Activated CD4-positive, alpha-beta T cell treated with anti-CD3 and anti-CD28 coated beads, Interleukin-2, amount 50 U/mL, for 48 hours (primary cell): ENCODE measurements at regions not wholly inside any gene's neighbourhood (a gene's known extent, or its start where the extent isn't known, plus 50 kb on each side); places are given as distances from the start of the nearest gene placed in this dataset.
"Not testable (repeated sequence)": the region's sequence is repeated elsewhere in the genome, so short reads cannot be mapped to it uniquely, and the experiment has no call there.

Experiments used
- DNase-seq, 2 experiments: peaks; one replicate each; pipeline ENCODE4 v3.0.0-alpha.2; 2020

GRCh38 chr6:145263778-145264211, 471.5 kb downstream of the EPM2A start:
- no peak for DNase-seq

DNA sequence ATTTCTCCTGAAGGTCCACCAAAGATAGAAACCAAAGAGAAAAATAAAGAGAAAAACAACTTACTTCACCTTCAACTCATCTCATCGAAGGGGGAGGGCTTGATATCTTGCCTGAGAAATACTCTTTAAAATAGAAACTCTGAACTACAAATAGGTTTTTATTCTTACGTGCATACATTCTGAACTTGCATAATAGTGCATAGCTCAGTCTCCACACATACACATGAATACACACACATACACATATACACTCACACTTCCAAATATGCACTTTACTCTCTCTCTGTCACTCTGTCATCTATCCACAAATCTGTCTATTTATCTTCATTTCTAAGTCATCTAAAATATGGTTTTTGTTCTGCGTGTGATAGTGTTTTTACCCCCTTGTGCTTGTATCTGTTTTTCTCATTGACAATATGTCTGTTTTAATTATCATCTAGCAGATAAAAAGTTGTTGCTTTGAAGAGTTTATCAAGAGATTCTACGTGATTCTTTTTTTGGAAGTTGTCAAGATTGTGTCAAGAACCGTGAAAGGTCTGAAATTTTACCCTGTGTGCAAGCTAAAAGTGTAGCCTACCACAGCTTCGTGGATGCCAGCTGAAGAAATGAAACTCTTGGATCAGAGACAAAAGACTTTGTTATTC, 468.8 kb downstream of the EPM2A start:
- DNase-seq, result no peak

DNA sequence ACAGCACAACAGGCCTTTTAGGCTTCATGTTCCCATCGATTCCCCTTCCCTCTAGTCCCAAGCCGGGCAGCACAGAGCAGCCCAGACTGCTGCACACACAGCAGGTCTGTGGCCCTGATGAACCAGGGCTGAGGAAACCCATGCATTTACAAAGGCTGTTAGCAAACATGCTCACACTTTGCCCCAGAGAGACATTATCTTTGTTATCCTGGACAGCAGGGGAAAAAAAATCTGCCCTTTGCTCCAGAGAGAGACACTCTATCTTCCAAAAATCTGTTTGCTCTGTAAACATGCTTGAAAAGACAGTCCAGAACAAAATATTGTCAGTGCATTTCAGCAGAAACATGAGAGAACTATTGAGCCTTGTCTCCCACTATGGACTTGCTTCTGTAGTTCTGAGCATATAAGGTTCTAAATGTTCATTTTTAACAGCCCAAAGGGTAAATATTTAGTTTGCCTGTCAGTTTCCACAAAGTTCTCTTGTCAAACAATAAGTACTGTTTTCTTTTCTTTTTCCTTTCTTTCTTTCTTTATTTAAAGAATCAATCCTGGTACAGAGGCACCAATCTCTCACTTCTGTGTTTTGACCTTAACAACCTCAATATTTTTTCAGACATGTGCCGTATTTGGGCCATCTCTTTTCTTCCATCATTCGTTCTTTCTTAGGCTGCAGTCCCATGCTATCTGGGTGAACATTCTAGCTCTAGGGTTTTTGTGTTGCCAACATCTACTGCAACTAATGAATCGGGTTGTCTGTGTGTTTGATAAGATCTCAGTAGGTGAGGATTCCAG, 468.0 kb downstream of the EPM2A start:
- DNase-seq, result no peak

GRCh38 chr6:145270464-145270863, 464.9 kb downstream of the EPM2A start:
- no peak for DNase-seq

GRCh38 chr6:145271040-145271439, 464.3 kb downstream of the EPM2A start:
- no peak for DNase-seq

- no peak for DNase-seq
Observed at GRCh38 chr6:145271577-145271976, 463.7 kb downstream of the EPM2A start.

GRCh38 chr6:145272246-145272645, 463.1 kb downstream of the EPM2A start:
- DNase-seq, result no peak

- no peak for DNase-seq
Observed at GRCh38 chr6:145273136-145273535, 462.2 kb downstream of the EPM2A start.

- DNase-seq, result no peak
Observed at GRCh38 chr6:145274083-145274482, 461.2 kb downstream of the EPM2A start.

GRCh38 chr6:145275019-145275418, 460.3 kb downstream of the EPM2A start:
- DNase-seq, result no peak

GRCh38 chr6:145275787-145276186, 459.5 kb downstream of the EPM2A start:
- no peak for DNase-seq

GRCh38 chr6:145276756-145277155, 458.6 kb downstream of the EPM2A start:
- DNase-seq, result no peak

GRCh38 chr6:145277358-145278086, 457.8 kb downstream of the EPM2A start:
- DNase-seq, result no peak

DNA sequence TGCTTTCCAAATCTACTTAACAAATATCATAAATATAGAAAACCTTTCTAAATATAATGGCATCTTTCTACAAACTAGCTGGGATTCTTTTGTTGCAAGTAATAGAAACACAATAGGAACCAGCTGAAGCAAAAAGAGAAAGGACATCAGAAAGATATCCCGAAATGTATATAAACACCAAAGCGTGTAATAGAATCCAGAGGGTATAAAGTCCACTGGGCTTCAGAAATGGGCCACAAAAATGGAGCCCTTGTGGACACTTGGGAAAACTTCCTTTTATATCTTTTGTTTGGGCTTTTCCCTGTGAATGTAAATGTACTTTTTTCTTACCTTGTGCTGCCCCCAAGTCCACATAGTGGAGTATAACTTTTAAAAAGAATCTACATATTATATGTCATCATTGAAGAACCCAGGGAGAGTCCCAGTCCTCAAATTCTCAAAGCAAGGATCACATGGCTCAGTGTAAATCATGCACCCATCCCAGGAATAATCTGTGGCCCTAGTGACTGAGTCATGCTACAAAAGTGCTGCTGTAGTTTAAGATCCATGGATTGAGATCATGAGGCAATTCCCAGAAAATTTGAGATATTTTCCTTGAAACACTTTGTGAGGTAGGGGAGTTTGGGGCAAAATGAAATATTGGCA, 457.0 kb downstream of the EPM2A start:
- DNase-seq, result no peak

- DNase-seq, result no peak
Observed at GRCh38 chr6:145279551-145279950, 455.8 kb downstream of the EPM2A start.

- no peak for DNase-seq
Observed at GRCh38 chr6:145279993-145280392, 455.3 kb downstream of the EPM2A start.

DNA sequence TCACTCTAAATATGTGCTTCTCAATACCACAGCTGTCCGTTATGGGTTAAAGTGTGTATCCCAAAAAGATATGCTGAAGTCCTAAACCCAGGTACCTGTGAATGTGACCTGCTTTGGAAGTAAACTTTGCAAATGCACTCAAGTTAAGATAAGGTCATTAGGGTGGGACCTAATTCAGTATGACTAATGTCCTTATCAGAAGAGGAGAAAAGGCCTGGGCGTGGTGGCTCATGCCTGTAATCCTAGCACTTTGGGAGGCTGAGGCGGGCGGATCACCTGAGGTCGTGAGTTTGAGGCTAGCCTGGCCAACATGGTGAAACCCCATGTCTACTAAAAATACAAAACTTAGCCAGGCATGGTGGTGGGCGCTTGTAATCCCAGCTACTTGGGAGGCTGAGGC, 452.1 kb downstream of the EPM2A start:
- not testable (repeated sequence) for DNase-seq

GRCh38 chr6:145283856-145284255, 451.5 kb downstream of the EPM2A start:
- DNase-seq, result no peak

DNA sequence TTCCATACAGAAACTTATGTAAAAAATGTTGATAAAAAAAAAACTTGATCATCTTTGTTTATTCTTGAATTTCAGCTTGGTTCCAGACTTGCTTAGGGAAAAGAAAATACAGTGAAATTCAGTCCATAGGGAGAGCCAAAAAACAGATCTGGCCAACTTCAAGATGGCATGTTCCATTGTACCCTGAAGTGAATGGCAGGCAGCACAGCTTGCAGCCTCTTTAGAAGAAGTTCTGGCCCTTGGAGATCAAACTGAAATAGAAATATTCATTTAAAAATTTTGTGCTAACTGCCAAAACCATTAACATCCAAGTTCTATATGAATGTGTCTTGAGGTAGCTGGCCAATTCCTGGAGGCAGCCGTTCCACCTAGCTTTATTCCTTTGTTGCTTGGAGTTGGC, 448.4 kb downstream of the EPM2A start:
- DNase-seq, result no peak

GRCh38 chr6:145289573-145289972, 445.7 kb downstream of the EPM2A start:
- no peak for DNase-seq

- DNase-seq, result no peak
Observed at GRCh38 chr6:145290122-145290521, 445.2 kb downstream of the EPM2A start.

GRCh38 chr6:145292066-145292465, 443.3 kb downstream of the EPM2A start:
- DNase-seq, result no peak

GRCh38 chr6:145294942-145295341, 440.4 kb downstream of the EPM2A start:
- DNase-seq, result no peak
